CD4-positive, alpha-beta T cell treated with Interleukin-17A for 1 hour (primary cell): ENCODE measurements at regions not wholly inside any gene's neighbourhood (a gene's known extent, or its start where the extent isn't known, plus 50 kb on each side); places are given as distances from the start of the nearest gene placed in this dataset.

Experiments
- DNase-seq: peaks from one replicate; pipeline ENCODE4 v3.0.0-alpha.2; 2020

GRCh38 chr20:12762725-12763124, 246.0 kb upstream of the SPTLC3 start:
- no peak for DNase-seq

DNA sequence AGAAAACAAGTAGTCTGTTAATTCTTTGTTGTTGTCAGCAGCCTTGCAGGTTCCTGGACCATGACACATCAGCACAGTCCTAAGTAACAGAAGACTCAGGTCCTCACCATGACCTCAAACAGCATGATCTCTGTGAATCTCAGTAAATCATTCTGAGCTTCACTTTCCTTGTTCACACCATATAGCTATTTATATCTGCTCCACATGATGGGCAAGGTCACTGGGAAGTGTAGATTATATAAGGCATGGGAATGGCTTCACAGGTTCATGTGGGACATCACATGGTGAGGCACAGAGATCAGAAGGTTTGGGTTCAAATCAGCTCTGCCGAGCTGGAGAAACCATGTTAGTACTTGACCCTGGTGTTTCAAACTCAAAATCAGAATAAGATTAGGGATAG, 245.4 kb upstream of the SPTLC3 start:
- DNase-seq, result no peak

- DNase-seq, result no peak
Measured at GRCh38 chr20:12764053-12764452, 244.7 kb upstream of the SPTLC3 start.

DNA sequence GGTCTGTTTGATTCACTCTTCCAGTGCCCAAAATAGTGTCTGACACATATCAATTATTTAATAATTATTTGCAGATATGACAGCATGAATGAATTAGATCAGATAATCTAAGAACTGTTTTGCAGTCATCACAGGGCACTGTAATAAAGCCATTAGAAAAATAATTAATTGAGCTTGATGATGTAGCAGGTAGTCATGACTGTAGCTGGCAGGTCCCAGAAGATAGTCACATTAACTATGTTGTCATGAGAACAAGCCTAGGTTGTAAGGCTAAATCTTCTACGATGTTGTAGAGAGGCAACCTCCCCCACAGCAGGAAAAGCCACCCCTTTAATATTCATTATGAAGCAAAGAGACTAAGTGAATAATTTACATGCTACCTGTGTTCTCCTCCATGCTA, 243.9 kb upstream of the SPTLC3 start:
- DNase-seq, result no peak

- DNase-seq, result no peak
Measured at GRCh38 chr20:12773936-12774335, 234.8 kb upstream of the SPTLC3 start.

DNA sequence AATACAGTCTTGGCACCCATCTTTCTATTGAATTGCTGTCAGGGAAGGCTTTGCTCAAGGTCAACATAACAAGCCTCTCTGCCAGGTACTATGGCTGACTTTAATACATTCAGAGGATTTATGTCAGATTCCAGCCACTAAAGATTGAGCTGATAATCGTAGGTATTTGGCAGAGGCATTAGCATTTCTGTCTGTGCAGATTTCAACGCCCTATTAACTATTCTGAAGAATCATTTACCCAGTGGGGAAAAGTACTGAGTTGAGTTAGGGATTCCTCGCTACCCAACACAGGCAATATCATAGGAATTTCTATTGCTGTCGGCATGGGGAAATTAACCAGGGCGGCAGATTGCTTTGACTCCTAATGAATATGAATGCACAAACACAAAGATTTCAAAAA, 233.7 kb upstream of the SPTLC3 start:
- no peak for DNase-seq

- DNase-seq, result no peak
Measured at GRCh38 chr20:12777016-12777415, 231.8 kb upstream of the SPTLC3 start.

- DNase-seq, result no peak
Measured at GRCh38 chr20:12786276-12786675, 222.5 kb upstream of the SPTLC3 start.

GRCh38 chr20:12788632-12789299, 220.0 kb upstream of the SPTLC3 start:
- DNase-seq, result no peak

- DNase-seq, result no peak
Measured at GRCh38 chr20:12790859-12791258, 217.9 kb upstream of the SPTLC3 start.

DNA sequence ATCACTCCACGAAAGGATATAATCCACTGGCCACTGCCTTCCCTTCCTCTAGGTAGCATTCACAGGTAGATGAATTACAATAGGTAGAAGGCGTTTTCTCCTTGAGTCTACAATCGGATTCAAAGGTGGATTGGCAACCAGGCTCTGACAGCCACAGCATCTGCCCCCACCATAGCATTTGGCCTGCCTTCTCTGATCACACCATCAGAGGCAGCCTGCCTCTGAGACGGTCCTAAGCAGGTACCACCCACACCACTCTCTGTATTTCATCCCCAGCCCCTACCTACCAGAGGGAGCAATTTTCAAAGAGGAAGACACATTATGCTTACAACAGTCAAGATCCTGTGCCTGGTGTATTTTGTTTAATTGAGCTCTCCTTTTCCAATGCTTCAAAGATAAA, 210.5 kb upstream of the SPTLC3 start:
- DNase-seq, result no peak

DNA sequence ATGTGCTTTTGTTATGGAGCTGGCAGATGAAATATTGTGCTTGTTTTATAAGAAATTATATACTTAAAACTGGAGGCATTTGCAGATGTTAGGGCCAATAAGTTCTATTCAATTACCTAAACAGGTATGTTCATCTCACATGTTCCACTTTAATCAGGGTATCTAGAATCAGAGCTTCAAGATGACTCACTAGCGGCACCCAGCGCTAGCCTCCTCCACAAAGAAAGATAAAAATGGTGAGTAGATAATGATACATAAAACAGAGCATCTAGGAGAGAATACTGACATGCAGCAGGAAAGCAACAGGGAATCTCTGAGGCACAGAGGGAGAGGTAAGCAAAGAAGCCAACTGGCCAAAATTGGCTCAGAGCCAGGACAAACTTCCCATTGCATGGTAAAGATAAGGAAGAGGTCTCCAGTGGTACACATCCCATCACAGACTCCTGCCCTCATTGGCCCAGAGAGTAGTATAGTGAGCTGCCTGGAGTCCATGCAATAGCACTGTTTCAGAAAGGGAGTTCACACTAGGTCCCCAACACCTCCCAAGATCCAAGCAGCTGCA, 200.7 kb upstream of the SPTLC3 start:
- no peak for DNase-seq

GRCh38 chr20:12815231-12815768, 193.5 kb upstream of the SPTLC3 start:
- no peak for DNase-seq

DNA sequence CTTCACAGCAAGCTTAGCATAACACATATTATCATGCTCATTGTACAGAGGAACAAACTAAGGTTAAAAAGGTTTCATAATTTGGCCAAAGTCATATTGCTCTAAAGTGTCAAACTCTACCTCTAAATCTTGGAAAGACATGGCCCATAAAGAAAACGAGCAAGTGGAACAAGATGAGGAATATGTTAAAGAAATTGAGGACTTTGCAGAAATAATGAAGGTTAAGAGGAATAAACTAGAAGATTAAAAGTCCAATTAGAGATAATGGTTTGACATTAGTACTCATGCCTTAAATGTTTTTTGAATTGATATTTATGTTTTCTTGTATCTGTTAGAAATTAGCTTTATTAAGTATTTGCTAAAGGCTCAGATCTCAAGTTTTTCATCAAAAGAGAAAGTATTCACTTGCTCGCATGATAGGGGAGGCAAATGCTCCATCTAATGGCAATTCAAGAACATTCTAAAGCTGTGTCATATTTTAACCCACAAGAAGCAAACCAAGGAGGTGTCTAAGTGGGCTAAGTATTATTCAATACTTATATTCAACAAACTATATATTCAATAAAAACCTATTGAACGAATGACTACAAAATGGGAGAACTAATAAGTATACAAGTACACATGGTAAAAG, 192.9 kb upstream of the SPTLC3 start:
- DNase-seq, result no peak

- DNase-seq, result no peak
Measured at GRCh38 chr20:12821249-12821648, 187.5 kb upstream of the SPTLC3 start.

GRCh38 chr20:12823734-12824133, 185.0 kb upstream of the SPTLC3 start:
- no peak for DNase-seq

GRCh38 chr20:12824328-12825225, 184.2 kb upstream of the SPTLC3 start:
- DNase-seq, result no peak

GRCh38 chr20:12825226-12825595, 183.6 kb upstream of the SPTLC3 start:
- DNase-seq, result no peak

DNA sequence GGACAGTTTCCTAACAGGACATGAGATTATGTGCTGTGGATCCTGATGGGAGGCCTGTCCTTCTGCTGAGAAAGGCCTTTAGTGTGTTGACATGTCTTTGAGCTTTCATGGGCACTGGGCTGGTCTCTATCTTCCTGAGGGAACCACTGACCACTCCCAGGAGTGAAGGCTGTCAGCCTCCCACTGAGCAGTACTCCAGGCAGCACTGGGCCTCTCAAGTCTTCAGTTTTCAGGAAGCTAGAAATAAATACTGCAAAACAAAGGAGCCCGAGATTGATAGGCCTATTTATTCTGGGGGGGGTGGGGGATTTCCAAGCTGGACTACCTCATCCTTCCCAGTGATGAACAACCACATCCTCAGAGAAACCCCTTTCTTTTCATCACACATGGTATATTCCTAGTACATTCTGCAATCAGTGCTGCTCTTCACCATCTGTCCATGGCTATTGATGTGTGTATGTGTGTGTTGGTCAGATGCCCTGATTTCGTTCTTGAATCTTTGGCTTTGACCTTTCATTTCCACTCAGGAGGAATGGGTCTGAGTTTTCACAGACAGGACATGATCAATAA, 180.9 kb upstream of the SPTLC3 start:
- DNase-seq, result no peak

DNA sequence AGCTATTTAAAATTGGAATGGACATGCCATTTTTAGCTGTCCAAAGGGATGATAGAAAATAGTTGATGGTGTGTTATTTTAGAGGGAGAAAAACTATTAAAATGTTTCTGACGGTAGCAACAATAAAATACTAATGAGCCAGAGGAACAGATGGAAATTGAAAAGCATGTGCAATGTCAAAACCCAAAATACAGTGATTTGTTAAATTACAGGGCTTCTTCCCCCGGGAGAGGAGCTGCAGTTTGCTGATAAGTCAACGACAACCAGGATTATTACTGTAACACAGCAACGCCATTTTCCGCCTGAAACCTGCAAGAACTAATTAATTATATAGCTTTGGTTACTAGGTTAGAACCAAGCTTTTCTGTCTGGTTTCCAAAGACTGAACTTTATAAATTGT, 179.6 kb upstream of the SPTLC3 start:
- no peak for DNase-seq

DNA sequence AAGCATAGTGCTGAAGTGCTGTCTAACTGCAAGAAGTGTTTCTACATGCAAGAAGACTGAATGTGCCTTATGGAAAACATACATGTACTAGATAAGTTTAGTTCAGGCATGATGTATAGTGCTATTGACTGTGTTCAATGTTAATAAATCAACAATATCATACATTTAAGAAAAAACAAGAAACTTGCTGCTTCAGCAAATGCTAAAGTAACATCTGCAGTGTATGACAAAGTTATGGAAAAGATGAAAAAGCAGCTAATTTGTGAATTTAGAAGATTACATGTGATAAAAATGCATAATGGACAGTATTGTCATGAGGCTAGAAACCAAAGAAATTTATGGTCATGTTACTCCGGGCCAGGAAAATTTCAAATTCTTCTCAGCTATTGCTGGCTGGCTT, 174.9 kb upstream of the SPTLC3 start:
- DNase-seq, result no peak

GRCh38 chr20:12835999-12836398, 172.8 kb upstream of the SPTLC3 start:
- DNase-seq, result no peak

- DNase-seq, result no peak
Measured at GRCh38 chr20:12837646-12838045, 171.1 kb upstream of the SPTLC3 start.
